WERI-Rb-1 (cell line): ENCODE measurements at regions not wholly inside any gene's neighbourhood (a gene's known extent, or its start where the extent isn't known, plus 50 kb on each side); places are given as distances from the start of the nearest gene placed in this dataset.

Source experiments
- DNase-seq: peaks from one replicate; pipeline ENCODE4 v3.0.0-alpha.2; 2020
- H3K27ac ChIP-seq: fragments of 250-450 bp; sonication (Bioruptor Pico); 2 replicates; pipeline ENCODE4 v1.5.1; 2020; ENCODE audit warnings: mild to moderate bottlenecking, moderate library complexity
- H3K27me3 ChIP-seq: fragments of 250-450 bp; sonication (Bioruptor Pico); 2 replicates; pipeline ENCODE4 v1.5.1; 2021; ENCODE audit warnings: mild to moderate bottlenecking, low read depth, moderate library complexity; ENCODE audit not compliant: insufficient read depth, severe bottlenecking
- H3K36me3 ChIP-seq: fragments of 250-450 bp; sonication (Bioruptor Pico); 2 replicates; pipeline ENCODE4 v1.5.1; 2020; ENCODE audit warnings: mild to moderate bottlenecking, moderate library complexity
- H3K4me3 ChIP-seq: 2 replicates; pipeline ENCODE4 v1.5.1; 2011; ENCODE audit warnings: low read depth, mild to moderate bottlenecking, control low read depth, low read length
- H3K9me3 ChIP-seq: fragments of 250-450 bp; sonication (Bioruptor Pico); 2 replicates; pipeline ENCODE4 v1.5.1; 2021; ENCODE audit warnings: mild to moderate bottlenecking, moderate library complexity; ENCODE audit not compliant: severe bottlenecking
- TF ChIP-seq, protein P1 (sequence below): IDR thresholded peaks from 2 replicates; pipeline ENCODE4 v1.5.1; 2011; ENCODE audit warnings: low read depth, mild to moderate bottlenecking, control low read depth, inconsistent platforms, low read length

DNA sequence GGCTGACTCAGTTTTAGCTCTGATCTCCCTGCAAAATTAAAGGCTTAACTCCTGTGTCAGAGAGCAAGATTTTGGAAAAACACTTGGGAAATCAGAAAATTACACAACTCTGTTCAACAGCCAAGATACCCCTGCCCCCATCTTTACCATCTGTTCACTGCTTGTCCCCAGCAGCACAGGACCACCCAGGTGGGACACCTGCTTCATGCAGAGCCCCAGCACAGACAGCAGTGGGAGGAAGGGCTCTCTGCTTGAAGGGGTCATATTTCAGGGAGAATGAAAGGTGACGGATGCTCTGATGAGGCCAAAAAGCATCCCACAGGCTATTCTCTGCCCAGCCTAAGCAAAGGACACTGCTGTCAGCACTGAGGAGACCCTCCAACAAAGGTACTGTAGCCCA is 584.6 kb upstream of the KLHL29 start:
- H3K9me3 ChIP-seq = peaks cover 3% of the 10 kb centered on the region

DNA sequence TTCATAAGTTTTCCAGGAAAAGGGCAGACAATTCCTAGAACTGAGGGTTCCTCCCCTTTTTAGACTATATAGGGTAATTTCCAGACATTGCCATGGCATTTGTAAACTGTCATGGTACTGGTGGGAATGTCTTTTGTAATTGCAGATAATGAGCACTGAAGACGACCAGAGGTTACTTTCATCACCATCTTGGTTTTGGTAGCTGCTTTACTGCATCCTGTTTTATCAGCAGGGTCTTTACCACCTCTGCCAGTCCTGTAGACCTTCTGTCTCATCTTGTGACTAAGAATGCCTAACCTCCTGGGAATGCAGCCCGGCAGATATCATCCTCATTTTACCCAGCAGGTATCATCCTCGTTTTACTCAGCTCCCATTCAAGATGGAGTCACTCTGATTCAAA is 583.9 kb upstream of the KLHL29 start:
- Histone ChIP-seq H3K4me3 (no peak overlapping the region), H3K9me3 (peaks cover 5% of the 10 kb centered on the region), H3K27me3 (no peaks in the 10 kb centered on the region), H3K27ac (no peak overlapping the region), H3K36me3 (no peaks in the 10 kb centered on the region)
- no peak for DNase-seq
- TF ChIP-seq, protein P1, sequence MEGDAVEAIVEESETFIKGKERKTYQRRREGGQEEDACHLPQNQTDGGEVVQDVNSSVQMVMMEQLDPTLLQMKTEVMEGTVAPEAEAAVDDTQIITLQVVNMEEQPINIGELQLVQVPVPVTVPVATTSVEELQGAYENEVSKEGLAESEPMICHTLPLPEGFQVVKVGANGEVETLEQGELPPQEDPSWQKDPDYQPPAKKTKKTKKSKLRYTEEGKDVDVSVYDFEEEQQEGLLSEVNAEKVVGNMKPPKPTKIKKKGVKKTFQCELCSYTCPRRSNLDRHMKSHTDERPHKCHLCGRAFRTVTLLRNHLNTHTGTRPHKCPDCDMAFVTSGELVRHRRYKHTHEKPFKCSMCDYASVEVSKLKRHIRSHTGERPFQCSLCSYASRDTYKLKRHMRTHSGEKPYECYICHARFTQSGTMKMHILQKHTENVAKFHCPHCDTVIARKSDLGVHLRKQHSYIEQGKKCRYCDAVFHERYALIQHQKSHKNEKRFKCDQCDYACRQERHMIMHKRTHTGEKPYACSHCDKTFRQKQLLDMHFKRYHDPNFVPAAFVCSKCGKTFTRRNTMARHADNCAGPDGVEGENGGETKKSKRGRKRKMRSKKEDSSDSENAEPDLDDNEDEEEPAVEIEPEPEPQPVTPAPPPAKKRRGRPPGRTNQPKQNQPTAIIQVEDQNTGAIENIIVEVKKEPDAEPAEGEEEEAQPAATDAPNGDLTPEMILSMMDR = no peak

More for the DNA sequence above, 584.6 kb upstream of the KLHL29 start:
- Histone ChIP-seq H3K36me3 (no peaks in the 10 kb centered on the region), H3K27ac (no peak overlapping the region), H3K27me3 (no peaks in the 10 kb centered on the region), H3K4me3 (no peak overlapping the region)
- TF ChIP-seq, protein P1 = no peak
- no peak for DNase-seq

DNA sequence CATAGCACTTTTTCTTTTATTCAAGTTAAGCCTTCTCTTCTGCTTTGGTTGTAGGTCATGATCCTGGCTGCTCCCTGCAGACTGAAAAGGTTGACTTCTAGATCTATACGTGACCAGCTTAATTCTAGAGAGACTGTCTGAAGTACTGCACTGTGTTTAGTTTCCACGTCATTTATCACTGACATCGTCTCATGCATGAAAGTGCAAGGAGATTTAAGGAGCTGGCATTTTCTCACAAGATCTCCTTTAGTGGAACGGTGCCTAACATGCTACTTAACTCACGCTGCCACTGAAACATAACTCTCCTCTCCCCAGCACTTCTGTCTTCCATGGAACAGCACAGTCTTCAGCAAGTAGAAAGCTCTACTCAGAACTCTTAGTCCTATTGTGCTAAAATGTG is 583.0 kb upstream of the KLHL29 start:
- Histone ChIP-seq H3K27ac (no peak overlapping the region), H3K36me3 (no peaks in the 10 kb centered on the region), H3K4me3 (no peak overlapping the region), H3K27me3 (no peaks in the 10 kb centered on the region), H3K9me3 (peaks cover 8% of the 10 kb centered on the region)
- TF ChIP-seq, protein P1 = no peak
- DNase-seq = no peak

DNA sequence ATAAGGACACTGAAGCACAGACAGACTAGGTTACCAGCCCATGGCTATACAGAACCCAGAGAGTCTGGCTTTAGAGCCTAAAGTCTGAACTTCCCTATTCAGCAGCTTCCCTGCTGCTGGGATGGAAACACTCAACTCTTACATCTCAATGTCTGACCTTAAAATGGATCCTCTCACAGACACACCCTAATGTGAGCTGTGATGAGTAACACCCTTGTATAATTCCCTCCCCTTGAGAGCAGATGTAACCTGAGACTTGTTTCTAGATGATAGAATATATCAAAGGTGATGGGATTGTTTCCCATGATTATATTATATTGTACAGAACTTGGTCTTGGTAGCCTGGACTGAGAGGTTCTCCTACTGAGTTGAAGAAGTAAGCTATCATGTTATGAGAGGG is 577.1 kb upstream of the KLHL29 start:
- Histone ChIP-seq H3K27ac (no peak overlapping the region), H3K9me3 (peaks cover 8% of the 10 kb centered on the region), H3K27me3 (no peaks in the 10 kb centered on the region), H3K4me3 (no peak overlapping the region), H3K36me3 (no peaks in the 10 kb centered on the region)
- DNase-seq = no peak
- TF ChIP-seq, protein P1 = no peak

DNA sequence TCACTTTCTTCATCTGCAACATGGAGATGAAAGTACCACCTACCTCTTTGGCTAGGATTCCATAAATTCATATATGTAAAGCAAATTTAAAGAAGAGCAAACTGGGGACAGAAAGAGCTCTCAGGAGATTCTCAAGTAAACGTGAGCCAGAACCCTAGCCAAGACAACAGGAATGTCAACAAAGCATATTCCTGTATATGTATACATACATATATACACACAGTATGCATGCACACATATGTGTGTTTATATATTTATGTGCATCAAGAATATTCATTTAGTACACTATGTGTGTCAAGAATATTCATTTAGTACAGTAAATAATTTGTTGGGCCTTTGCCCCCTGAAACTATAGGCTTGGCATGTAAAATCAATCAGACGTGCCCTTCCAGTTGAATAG is 574.4 kb upstream of the KLHL29 start:
- TF ChIP-seq, protein P1 = no peak
- Histone ChIP-seq H3K27ac (no peak overlapping the region), H3K36me3 (no peaks in the 10 kb centered on the region), H3K4me3 (no peak overlapping the region), H3K9me3 (peaks cover 3% of the 10 kb centered on the region), H3K27me3 (no peaks in the 10 kb centered on the region)
- DNase-seq = no peak

DNA sequence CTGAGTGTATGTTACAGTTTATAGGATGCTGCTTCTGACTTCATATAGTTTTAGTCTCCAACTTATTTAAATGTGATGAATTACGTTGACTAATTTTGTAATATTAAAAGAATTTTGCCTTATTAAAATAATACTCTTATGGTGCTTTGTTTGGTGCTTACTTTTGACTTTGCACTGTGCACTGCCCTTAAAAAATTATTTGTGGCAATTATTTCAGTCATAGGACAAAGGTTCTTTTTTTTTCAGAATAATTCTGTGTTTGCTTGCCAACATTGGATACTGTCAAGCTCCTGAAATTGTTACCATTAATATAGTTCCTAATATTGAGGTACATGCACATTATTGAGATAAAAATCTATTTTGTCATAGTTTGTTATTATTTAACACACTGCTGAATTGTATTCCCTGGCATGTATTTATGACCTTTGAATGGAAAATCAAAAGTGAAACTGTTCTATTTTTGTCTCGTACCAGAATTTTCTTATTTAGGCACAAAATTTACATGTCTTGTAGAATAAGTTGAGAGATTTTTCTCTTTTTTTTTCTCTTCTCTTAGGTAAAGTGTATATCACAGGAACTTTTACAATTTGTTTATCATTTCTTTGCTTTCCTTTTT is 572.8 kb upstream of the KLHL29 start:
- no peaks in the 10 kb centered on the region for H3K9me3 ChIP-seq
- H3K36me3 ChIP-seq = no peaks in the 10 kb centered on the region

More for the DNA sequence above, 572.8 kb upstream of the KLHL29 start:
- TF ChIP-seq, protein P1 = no peak
- no peak for DNase-seq
- Histone ChIP-seq H3K27ac (no peak overlapping the region), H3K4me3 (no peak overlapping the region), H3K27me3 (no peaks in the 10 kb centered on the region)
